GM21528 (cell line): ENCODE measurements at regions not wholly inside any gene's neighbourhood (a gene's known extent, or its start where the extent isn't known, plus 50 kb on each side); places are given as distances from the start of the nearest gene placed in this dataset.

Source experiments
- ATAC-seq: cut with Tn5 transposase; IDR thresholded peaks from one replicate; pipeline ENCODE4 v1.9.1; 2021; ENCODE audit warnings: mild to moderate bottlenecking, moderate library complexity; ENCODE audit not compliant: unreplicated experiment, low FRiP score

GRCh38 chr6:15996030-15996429 lies 132.9 kb upstream of the MYLIP start:
- no peak for ATAC-seq

- ATAC-seq, result no peak
Observed at GRCh38 chr6:15995493-15995892, 133.4 kb upstream of the MYLIP start.

GRCh38 chr6:15994814-15995459 lies 133.9 kb upstream of the MYLIP start:
- ATAC-seq, result no peak

- ATAC-seq, result no peak
Observed at GRCh38 chr6:15993716-15994228, 135.1 kb upstream of the MYLIP start.

- ATAC-seq, result no peak
Observed at GRCh38 chr6:15990179-15990578, 138.7 kb upstream of the MYLIP start.

GRCh38 chr6:15989397-15989796 lies 139.5 kb upstream of the MYLIP start:
- ATAC-seq, result no peak

- ATAC-seq, result no peak
Observed at GRCh38 chr6:15987569-15987968, 141.3 kb upstream of the MYLIP start.

- ATAC-seq, result no peak
Observed at GRCh38 chr6:15986027-15986629, 142.8 kb upstream of the MYLIP start.

GRCh38 chr6:15985379-15985959 lies 143.4 kb upstream of the MYLIP start:
- no peak for ATAC-seq

- ATAC-seq, result no peak
Observed at GRCh38 chr6:15981956-15982355, 146.9 kb upstream of the MYLIP start.

GRCh38 chr6:15980801-15981200 lies 148.1 kb upstream of the MYLIP start:
- no peak for ATAC-seq

- ATAC-seq, result no peak
Observed at GRCh38 chr6:15978426-15978825, 150.5 kb upstream of the MYLIP start.

- ATAC-seq, result no peak
Observed at GRCh38 chr6:15977050-15977449, 151.8 kb upstream of the MYLIP start.

- ATAC-seq, result no peak
Observed at GRCh38 chr6:15974817-15975216, 154.1 kb upstream of the MYLIP start.

GRCh38 chr6:15970517-15970916 lies 158.4 kb upstream of the MYLIP start:
- ATAC-seq, result no peak

GRCh38 chr6:15969236-15969778 lies 159.6 kb upstream of the MYLIP start:
- no peak for ATAC-seq

- no peak for ATAC-seq
Observed at GRCh38 chr6:15968519-15968918, 160.4 kb upstream of the MYLIP start.

- no peak for ATAC-seq
Observed at GRCh38 chr6:15966000-15966520, 162.8 kb upstream of the MYLIP start.

- ATAC-seq, result no peak
Observed at GRCh38 chr6:15962449-15962764, 166.5 kb upstream of the MYLIP start.

- ATAC-seq, result no peak
Observed at GRCh38 chr6:15961635-15962448, 167.0 kb upstream of the MYLIP start.
